Suprapubic skin (tissue), 2 donors: ENCODE measurements at regions not wholly inside any gene's neighbourhood (a gene's known extent, or its start where the extent isn't known, plus 50 kb on each side); places are given as distances from the start of the nearest gene placed in this dataset.

ENCODE experiments used
- EP300 ChIP-seq: sonication (generic); formaldehyde crosslinking; IDR thresholded peaks from one replicate; pipeline ENCODE4 v1.6.1; 2017; ENCODE audit warnings: antibody characterized with exemption
- POLR2A ChIP-seq, 2 donors: fragments of 450-650 bp; IDR thresholded peaks; one replicate each; pipeline ENCODE4 v1.6.1; 2017; ENCODE audit warnings: antibody characterized with exemption in 2 of 2, mild to moderate bottlenecking in 2 of 2, moderate library complexity in 2 of 2

- TF ChIP-seq POLR2A (IDR thresholded peaks at IDR 0.05): no peak
- no peak for TF ChIP-seq EP300
Observed at GRCh38 chr3:174583396-174583795, 275.7 kb upstream of the NAALADL2 start.
